ENCODE measurements at regions not wholly inside any gene's neighbourhood (a gene's known extent, or its start where the extent isn't known, plus 50 kb on each side); places are given as distances from the start of the nearest gene placed in this dataset.

DNA sequence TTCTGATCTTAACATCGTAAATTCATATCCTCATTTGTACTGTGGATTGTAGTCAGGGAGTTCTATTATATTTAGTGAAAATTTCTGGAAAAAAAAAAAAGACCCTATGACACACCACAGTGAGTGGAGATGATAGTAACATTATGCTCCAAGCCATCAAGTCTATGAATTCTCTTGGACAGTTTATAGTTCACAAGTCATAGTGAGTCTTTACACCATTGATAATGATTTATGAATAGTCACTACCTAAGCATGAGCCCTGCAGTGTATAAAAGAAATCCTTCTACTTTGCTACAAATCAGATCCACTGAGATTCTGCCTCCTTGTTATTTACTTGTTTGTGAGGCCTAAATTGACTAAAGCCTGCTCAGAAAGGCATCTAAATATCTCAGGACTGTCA lies 772.2 kb upstream of the NOVA1 start:
- H3K9me3 ChIP-seq: no peaks in the 10 kb centered on the region
- no peaks in the 10 kb centered on the region for H3K4me1 ChIP-seq
- H3K27ac ChIP-seq: no peak overlapping the region
- no peaks in the 10 kb centered on the region for H3K36me3 ChIP-seq
- DNase-seq: no peak
- ATAC-seq: no peak
- intact Hi-C loops (cut with DNase I): no loop called here
- H3K27me3 ChIP-seq (ENCODE audit: low read depth): no peaks in the 10 kb centered on the region
- TF ChIP-seq, protein P1, sequence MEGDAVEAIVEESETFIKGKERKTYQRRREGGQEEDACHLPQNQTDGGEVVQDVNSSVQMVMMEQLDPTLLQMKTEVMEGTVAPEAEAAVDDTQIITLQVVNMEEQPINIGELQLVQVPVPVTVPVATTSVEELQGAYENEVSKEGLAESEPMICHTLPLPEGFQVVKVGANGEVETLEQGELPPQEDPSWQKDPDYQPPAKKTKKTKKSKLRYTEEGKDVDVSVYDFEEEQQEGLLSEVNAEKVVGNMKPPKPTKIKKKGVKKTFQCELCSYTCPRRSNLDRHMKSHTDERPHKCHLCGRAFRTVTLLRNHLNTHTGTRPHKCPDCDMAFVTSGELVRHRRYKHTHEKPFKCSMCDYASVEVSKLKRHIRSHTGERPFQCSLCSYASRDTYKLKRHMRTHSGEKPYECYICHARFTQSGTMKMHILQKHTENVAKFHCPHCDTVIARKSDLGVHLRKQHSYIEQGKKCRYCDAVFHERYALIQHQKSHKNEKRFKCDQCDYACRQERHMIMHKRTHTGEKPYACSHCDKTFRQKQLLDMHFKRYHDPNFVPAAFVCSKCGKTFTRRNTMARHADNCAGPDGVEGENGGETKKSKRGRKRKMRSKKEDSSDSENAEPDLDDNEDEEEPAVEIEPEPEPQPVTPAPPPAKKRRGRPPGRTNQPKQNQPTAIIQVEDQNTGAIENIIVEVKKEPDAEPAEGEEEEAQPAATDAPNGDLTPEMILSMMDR (IDR thresholded peaks at IDR 0.05): no peak
- H3K4me3 ChIP-seq: no peak overlapping the region

DNA sequence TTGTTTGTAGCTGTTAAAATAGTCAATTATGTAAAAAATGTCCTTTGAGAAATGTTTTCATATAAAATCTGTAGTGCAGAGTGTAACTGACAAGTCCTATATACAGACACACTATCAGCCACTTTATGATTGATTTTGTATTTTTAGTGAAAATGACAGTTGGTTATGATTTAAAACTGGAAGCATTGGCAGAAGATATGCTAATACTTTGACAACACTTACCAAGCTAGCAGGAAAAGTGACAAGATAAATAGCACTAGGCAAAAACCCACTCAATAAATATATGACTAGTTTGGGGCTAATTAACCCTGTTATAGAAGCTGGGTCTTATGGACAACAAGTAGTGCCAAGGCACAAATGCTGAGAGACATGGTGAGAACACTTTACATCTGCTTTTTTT lies 772.9 kb upstream of the NOVA1 start:
- Histone ChIP-seq H3K9me3 (no peaks in the 10 kb centered on the region), H3K4me1 (no peaks in the 10 kb centered on the region), H3K36me3 (no peaks in the 10 kb centered on the region), H3K4me3 (no peak overlapping the region), H3K27me3 (ENCODE audit: low read depth) (no peaks in the 10 kb centered on the region), H3K27ac (no peak overlapping the region)
- TF ChIP-seq, protein P1 (IDR thresholded peaks at IDR 0.05): no peak
- intact Hi-C loops (cut with DNase I): no loop called here
- DNase-seq (no peak), ATAC-seq (no peak)

DNA sequence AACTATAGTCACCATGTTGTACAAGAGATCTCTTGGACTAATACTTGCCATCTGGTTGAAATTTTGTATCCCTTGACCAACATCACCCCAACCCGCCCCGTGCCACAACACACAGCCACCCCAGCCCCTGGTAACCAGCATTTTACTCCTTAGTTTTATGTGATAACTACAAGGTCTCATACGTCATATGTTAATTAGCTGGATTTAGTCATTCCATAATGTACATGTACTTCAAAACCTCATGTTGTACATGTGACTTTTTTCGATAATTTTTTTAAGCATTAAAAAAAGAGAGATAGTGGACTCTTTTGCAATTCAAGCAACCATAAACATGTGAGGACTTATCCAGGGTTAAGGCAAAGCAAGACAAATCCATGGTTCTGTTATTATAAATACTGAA lies 773.4 kb upstream of the NOVA1 start:
- Histone ChIP-seq H3K27ac (no peak overlapping the region), H3K4me1 (no peaks in the 10 kb centered on the region), H3K36me3 (no peaks in the 10 kb centered on the region), H3K9me3 (no peaks in the 10 kb centered on the region), H3K27me3 (ENCODE audit: low read depth) (no peaks in the 10 kb centered on the region), H3K4me3 (no peak overlapping the region)
- DNase-seq (no peak), ATAC-seq (no peak)
- intact Hi-C loops (cut with DNase I): no loop called here
- TF ChIP-seq, protein P1 (IDR thresholded peaks at IDR 0.05): no peak

DNA sequence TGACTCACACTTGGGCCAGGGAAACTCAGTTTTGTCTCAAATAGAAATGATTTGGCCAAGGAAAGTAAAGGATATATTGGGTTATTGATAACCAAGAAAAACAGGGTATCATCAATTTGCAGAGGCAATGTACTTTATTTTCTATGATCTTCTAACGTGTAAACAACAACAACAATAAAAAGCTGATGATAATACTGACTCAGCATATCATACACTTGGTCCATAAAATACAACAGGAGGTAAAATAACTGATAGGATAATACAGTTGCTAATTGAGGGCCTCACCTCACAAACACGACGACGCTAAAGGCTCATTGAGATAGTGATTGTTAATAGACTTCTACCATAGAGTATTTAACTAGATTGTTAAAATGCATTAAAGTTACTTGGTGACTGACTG lies 774.0 kb upstream of the NOVA1 start:
- Histone ChIP-seq H3K4me3 (no peak overlapping the region), H3K9me3 (no peaks in the 10 kb centered on the region), H3K4me1 (no peaks in the 10 kb centered on the region), H3K27me3 (ENCODE audit: low read depth) (no peaks in the 10 kb centered on the region), H3K27ac (no peak overlapping the region), H3K36me3 (no peaks in the 10 kb centered on the region)
- DNase-seq (no peak), ATAC-seq (no peak)
- intact Hi-C loops (cut with DNase I): no loop called here
- TF ChIP-seq, protein P1 (IDR thresholded peaks at IDR 0.05): no peak

DNA sequence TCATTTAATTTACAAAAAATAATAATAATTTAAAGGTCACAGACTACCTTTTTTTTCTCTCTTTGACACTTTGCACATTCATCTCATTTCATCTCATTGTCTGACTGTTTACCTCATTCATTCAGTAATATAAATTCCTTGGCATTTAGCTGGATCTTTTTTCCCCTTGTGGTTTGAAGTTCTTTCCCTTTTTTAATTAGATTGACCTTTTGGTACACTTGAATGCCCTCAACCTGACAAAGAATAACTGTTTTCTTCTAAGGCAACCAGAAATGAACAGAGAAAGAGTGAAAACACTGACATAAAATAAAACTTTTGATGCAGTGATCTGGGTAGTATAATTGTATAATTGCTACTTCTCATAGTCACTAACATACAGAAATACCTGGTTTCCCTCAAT lies 774.9 kb upstream of the NOVA1 start:
- intact Hi-C loops (cut with DNase I): no loop called here
- TF ChIP-seq, protein P1 (IDR thresholded peaks at IDR 0.05): no peak
- no peaks in the 10 kb centered on the region for H3K36me3 ChIP-seq

DNA sequence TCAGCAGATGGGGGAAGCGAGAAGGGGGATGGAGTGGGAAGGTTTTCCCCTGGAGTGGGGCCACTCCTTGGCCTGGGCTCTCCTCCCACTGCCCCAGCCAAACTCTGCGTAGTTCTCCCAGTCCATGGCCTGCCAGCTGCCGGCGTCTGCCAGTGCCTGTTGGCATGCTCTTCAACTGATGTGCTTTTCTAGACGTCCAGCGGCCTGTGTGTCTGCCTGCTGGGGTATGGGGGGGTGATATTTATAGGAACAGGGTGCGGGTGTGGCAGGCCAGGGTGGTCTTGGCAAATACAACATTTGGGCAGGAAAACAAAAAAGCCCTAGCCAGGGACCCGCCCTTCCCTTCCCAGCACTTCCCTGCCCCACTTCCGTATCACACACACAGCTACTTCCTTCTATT lies 786.3 kb upstream of the NOVA1 start:
- Histone ChIP-seq H3K4me3 (no peak overlapping the region), H3K27ac (no peak overlapping the region), H3K4me1 (no peaks in the 10 kb centered on the region), H3K27me3 (ENCODE audit: low read depth) (no peaks in the 10 kb centered on the region), H3K36me3 (no peaks in the 10 kb centered on the region), H3K9me3 (no peaks in the 10 kb centered on the region)
- DNase-seq: no peak
- TF ChIP-seq, protein P1 (IDR thresholded peaks at IDR 0.05): no peak
- no peak for ATAC-seq
- intact Hi-C loops (cut with DNase I): no loop called here

More for the DNA sequence above, 774.9 kb upstream of the NOVA1 start:
- H3K9me3 ChIP-seq: no peaks in the 10 kb centered on the region
- H3K27me3 ChIP-seq (ENCODE audit: low read depth): no peaks in the 10 kb centered on the region
- H3K27ac ChIP-seq: no peak overlapping the region
- no peaks in the 10 kb centered on the region for H3K4me1 ChIP-seq
- ATAC-seq: no peak
- H3K4me3 ChIP-seq: no peak overlapping the region
- no peak for DNase-seq
